Coronary artery (tissue), 2 donors: ENCODE measurements at regions not wholly inside any gene's neighbourhood (a gene's known extent, or its start where the extent isn't known, plus 50 kb on each side); places are given as distances from the start of the nearest gene placed in this dataset.

Experiments used
- DNase-seq: peaks from one replicate; pipeline ENCODE4 v3.0.0-alpha.2; 2017; ENCODE audit warnings: low spot score
- H3K27ac ChIP-seq, 2 donors: fragments of 200-600 bp; sonication (generic); one replicate each; pipeline ENCODE4 v1.5.1; 2016 to 2019
- H3K4me3 ChIP-seq: fragments of 200-600 bp; sonication (generic); 2 replicates; pipeline ENCODE4 v1.5.1; 2016; ENCODE audit warnings: mild to moderate bottlenecking, moderate library complexity
- CTCF ChIP-seq: fragments of 200-600 bp; sonication (generic); IDR thresholded peaks from one replicate; pipeline ENCODE4 v1.5.1; 2019; ENCODE audit warnings: antibody characterized with exemption

- H3K4me3 ChIP-seq, result no peak overlapping the region
- H3K27ac ChIP-seq, result no peak overlapping the region
- DNase-seq, result no peak
- TF ChIP-seq CTCF, result no peak
Measured at GRCh38 chr16:86281421-86281820, 228.9 kb upstream of the FOXF1 start.

- Histone ChIP-seq H3K27ac (no peak overlapping the region), H3K4me3 (no peak overlapping the region)
- TF ChIP-seq CTCF, result no peak
- no peak for DNase-seq
Measured at GRCh38 chr16:86283944-86284343, 226.4 kb upstream of the FOXF1 start.

GRCh38 chr16:86285421-86285820 is 224.9 kb upstream of the FOXF1 start:
- DNase-seq, result no peak
- Histone ChIP-seq H3K27ac (no peak overlapping the region), H3K4me3 (no peak overlapping the region)
- TF ChIP-seq CTCF, result no peak

- Histone ChIP-seq H3K27ac (no peak overlapping the region), H3K4me3 (no peak overlapping the region)
- no peak for TF ChIP-seq CTCF
- no peak for DNase-seq
Measured at GRCh38 chr16:86285938-86286921, 224.1 kb upstream of the FOXF1 start.

GRCh38 chr16:86286991-86287663 is 223.2 kb upstream of the FOXF1 start:
- no peak for DNase-seq
- H3K4me3 ChIP-seq, result no peak overlapping the region

GRCh38 chr16:86287664-86288201 is 222.6 kb upstream of the FOXF1 start:
- Histone ChIP-seq H3K27ac (no peak overlapping the region), H3K4me3 (no peak overlapping the region)
- DNase-seq, result no peak

More at GRCh38 chr16:86286991-86287663, 223.2 kb upstream of the FOXF1 start:
- no peak overlapping the region for H3K27ac ChIP-seq
- no peak for TF ChIP-seq CTCF

More at GRCh38 chr16:86287664-86288201, 222.6 kb upstream of the FOXF1 start:
- TF ChIP-seq CTCF, result no peak
